T follicular helper cell (primary cell): ENCODE measurements at regions not wholly inside any gene's neighbourhood (a gene's known extent, or its start where the extent isn't known, plus 50 kb on each side); places are given as distances from the start of the nearest gene placed in this dataset.
"Not testable (repeated sequence)": the region's sequence is repeated elsewhere in the genome, so short reads cannot be mapped to it uniquely, and the experiment has no call there.

ENCODE experiments used
- DNase-seq: peaks from one replicate; pipeline ENCODE4 v3.0.0-alpha.2; 2020; ENCODE audit warnings: low read depth

GRCh38 chr18:1488394-1488793, 583.7 kb downstream of the ADCYAP1 start:
- DNase-seq: no peak

DNA sequence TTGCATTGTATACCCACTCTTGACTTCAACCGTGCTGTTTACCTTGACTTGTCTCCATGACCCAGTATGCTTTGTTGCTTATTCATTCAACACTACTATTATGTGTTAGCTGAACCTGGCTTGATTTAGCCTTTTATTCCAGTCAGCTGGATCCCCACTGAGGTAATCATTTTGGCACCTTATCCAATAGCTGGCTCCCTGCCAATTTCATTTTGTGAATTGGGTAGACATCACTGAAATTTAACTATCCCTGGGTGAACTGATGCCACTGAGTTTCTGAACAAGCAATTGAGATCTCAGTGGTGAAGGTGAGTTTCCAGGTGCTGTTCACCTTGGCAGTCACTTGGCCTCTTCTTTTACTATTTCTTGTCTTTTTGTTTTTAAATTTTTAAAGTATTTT, 584.3 kb downstream of the ADCYAP1 start:
- no peak for DNase-seq

GRCh38 chr18:1495387-1495786, 590.7 kb downstream of the ADCYAP1 start:
- no peak for DNase-seq

GRCh38 chr18:1496096-1496495, 591.4 kb downstream of the ADCYAP1 start:
- no peak for DNase-seq

DNA sequence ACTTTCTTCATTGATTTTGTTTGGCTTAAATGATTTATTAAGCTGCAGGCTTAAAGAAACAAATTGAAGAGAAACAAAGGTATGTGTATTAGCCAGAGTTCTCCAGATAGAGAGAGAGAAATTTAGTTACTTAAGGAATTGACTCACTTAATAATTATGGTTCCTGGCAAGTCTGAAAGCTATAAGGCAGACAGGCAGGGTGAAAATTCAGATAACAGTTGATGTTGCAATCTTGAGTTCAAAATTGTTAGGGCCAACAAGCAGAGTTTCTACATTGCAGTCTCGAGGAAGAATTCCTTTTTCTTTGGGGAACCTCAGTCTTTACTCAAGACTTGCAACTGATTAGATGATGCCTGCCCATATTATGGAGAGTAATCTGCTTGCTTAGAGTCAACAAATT, 593.5 kb downstream of the ADCYAP1 start:
- no peak for DNase-seq

DNA sequence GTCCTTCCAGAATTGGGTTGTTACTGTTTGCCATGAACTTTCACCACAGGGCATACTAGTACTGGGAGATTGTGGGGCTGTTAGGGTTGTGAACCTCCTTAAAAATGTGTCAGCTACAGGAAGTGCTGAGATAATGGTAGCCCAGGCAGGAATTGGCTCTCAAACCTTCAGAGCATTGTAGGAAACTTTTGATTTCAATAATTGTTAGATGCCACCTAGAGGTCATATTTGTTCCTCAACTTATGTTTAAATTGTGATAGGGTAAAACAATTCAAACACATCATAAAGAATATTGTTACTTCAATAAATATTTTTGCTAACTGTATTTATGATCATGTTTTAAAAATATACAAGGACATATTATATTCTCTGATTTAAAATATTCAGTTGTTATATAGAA, 594.6 kb downstream of the ADCYAP1 start:
- DNase-seq: no peak

DNA sequence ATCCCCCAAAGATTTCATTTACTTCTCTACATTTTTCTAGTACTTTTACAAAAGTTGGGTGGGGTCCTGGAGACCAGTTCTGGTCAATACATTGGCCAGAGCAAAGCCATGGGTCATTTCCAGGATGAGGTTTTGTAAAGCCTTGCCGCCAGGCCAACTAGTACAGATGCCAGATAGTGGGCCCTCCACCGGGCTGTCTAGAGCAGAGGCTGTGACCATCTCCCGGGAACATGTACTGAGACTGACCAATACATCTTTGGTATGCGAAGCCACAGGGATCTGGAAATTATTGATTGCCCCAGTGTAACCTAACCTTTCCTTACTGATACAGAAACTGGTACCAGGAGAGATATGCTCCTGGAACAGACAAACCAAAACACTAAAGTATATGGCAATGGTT, 599.2 kb downstream of the ADCYAP1 start:
- no peak for DNase-seq

DNA sequence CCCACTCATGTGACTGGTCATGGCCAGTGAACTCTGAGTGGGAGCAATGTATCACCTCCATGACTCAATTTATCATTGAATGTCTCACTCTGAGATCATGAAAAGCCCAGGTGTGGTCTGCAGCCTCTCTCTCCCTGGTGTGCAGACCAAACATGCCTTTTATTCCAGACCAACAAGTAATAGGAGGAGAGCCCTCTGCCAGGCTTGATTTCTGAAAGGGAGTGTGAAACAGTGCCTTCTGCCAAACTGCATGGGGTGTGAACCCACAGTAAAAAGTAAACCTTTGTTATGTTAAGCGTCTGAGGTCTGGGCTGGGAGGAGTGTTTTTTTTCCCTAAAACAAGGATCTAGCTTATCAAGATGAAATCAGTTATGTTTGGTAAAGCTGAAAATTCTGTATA, 601.2 kb downstream of the ADCYAP1 start:
- DNase-seq: no peak

DNA sequence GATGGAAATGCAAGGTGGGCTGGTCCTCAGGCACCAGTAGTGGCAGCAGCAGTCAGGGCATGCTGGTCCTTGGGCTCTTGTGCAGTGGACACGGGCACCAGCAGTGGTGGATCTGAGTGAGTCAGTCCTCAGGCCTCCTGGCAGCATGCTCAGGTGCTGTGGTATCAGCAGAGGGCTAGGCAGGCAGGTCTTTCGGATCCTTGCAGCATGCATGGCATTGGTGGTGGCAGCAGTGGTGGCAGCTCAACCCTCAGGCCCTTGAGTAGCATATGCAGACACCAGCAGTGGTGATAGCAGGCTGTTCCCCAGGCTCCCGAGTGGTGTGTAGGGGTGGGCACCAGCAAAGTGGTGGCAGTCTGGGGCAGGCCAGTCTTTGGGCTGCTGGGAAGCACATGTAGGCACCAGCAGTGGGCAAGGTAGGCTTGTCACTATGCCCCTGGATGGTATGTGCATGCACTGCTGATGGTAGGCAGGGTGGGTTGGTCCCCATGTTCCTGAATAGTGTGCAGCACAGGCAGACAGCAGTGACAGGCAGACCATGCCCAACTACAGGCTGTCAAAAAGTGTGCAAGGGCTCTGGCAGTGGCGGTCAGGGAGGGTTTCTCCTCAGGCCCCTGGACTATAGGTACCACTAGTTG, 606.0 kb downstream of the ADCYAP1 start:
- DNase-seq: no peak

DNA sequence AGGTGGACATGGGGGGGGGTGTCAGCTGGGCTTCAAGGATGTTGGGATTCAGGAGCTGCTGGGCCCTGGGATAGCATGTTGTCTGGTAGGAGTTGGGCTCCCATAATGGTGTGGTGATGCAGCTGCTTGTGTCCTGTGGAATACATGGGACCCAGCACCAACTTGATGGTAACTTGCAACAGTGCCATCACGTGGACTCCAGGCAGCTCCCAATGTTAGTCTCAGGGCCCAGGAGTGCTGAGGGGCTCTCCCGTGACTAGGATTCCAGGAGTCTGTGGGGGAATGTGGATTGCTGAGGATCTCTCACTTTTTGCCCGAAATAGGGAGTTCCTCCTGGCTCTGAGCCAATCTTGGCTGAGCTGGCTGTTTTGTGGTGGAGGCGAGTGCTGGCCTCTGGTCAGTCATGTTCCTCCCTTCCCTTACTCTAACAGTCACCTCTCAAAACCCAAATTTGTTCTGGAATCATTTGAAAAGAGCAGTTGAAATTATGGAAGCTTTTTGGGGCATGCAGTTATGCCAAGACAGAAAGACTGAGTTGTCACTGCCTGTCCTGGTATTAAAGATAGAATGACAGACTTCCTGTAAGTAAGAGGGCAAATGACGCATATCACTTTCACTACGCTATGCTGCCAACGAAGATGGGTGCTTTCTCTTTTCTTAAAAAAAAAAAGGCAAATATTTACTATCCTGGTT, 607.1 kb downstream of the ADCYAP1 start:
- no peak for DNase-seq

- DNase-seq: no peak
Measured at GRCh38 chr18:1513519-1513918, 608.8 kb downstream of the ADCYAP1 start.

GRCh38 chr18:1521588-1522248, 617.0 kb downstream of the ADCYAP1 start:
- DNase-seq: not testable (repeated sequence)

- DNase-seq: no peak
Measured at GRCh38 chr18:1522249-1522615, 617.6 kb downstream of the ADCYAP1 start.

- no peak for DNase-seq
Measured at GRCh38 chr18:1526991-1527390, 622.3 kb downstream of the ADCYAP1 start.

- DNase-seq: no peak
Measured at GRCh38 chr18:1527805-1528204, 623.1 kb downstream of the ADCYAP1 start.

DNA sequence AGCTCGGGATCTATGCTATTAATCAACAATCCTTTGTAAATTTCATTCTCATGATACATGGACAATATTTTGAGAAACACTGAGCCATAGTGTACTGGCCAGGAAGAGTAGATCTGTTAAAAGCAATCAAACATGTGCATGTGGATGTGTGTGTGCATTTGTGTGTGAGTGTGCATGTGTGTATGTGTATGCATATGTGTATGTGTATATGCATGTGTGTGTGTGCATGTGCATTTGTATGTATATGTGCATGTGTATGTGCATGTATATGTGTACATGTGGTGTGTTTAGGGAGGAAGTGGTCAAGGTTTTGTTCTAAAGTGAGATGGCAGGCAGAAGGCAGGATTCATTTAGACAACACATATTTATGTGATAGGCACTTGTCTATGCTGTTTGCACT, 623.8 kb downstream of the ADCYAP1 start:
- no peak for DNase-seq

GRCh38 chr18:1528964-1529509, 624.4 kb downstream of the ADCYAP1 start:
- DNase-seq: no peak

DNA sequence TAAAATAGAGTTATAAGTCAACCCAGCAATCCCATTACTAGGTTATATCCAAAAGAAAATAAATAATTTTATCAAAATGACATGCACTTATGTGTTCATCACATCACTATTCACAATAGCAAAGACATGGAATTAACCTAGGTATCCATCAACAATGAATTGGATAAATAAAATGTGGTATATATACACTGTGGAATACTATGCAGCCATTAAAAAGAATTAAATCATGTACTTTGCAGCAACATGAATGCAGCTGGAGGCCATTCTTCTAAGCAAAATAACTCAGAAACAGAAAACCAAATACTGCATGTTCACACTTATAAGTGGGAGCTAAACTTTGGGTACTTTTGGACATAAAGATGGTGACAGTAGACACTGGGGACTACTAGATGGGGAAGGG, 626.0 kb downstream of the ADCYAP1 start:
- DNase-seq: no peak

- no peak for DNase-seq
Measured at GRCh38 chr18:1539276-1539675, 634.6 kb downstream of the ADCYAP1 start.

DNA sequence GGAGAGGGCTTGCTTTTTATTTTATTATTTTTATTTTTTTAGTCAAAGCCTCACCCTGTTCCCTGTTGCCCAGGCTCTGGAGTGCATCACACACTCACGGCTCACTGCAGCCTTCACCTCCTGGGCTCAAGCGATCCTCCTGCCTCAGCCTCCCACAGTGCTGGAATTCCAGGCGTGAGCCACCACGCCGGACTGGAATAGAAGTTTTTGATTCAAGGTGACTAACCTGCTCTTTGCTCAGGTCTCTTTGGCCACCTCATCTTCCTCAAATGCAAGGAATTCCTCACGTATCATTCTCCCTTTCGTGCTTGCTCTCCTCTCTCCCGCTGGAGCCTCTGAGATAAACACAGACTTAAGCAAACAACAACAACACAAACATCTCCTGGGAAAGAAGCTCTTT, 636.8 kb downstream of the ADCYAP1 start:
- no peak for DNase-seq

GRCh38 chr18:1542230-1542774, 637.6 kb downstream of the ADCYAP1 start:
- DNase-seq: no peak

- DNase-seq: no peak
Measured at GRCh38 chr18:1544016-1544415, 639.3 kb downstream of the ADCYAP1 start.

DNA sequence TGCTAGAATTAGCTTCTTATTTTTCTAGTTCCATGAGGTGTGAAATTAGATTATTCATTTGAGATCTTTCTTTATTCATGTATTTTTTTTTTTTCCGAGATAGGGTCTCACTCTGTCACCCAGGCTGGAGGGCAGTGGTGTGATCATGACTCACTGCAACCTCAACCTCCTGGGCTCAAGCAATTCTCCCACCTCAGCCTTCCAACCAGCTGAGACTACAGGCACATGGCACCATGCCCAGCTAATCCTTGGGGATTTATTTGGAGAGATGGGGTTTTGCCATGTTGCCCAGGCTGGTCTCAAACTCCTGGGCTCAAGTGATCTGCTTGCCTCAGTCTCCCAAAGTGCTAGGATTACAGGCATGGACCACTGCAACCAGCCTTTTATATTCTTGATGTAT, 653.0 kb downstream of the ADCYAP1 start:
- not testable (repeated sequence) for DNase-seq
